HepG2 (cell line): ENCODE measurements at regions not wholly inside any gene's neighbourhood (a gene's known extent, or its start where the extent isn't known, plus 50 kb on each side); places are given as distances from the start of the nearest gene placed in this dataset.

Source experiments
- ASH2L ChIP-seq: fragments of 300-600, 200-600 bp; sonication (generic); IDR thresholded peaks from 2 replicates; pipeline ENCODE4 v1.7.0; 2017; ENCODE audit warnings: low read depth, mild to moderate bottlenecking, moderate library complexity, mixed read lengths, low read length; ENCODE audit not compliant: insufficient read length
- EZH2 ChIP-seq: conservative IDR thresholded peaks from 2 replicates; pipeline ENCODE4 v1.6.1; 2012; ENCODE audit warnings: mild to moderate bottlenecking, low read depth, low read length, moderate library complexity
- FOXM1 ChIP-seq: sonication (generic); formaldehyde crosslinking; IDR thresholded peaks from 2 replicates; pipeline ENCODE4 v1.5.0; 2020; ENCODE audit warnings: missing genetic modification reagents
- IRF2 ChIP-seq: IDR thresholded peaks from 2 replicates; pipeline ENCODE4 v1.6.1; 2018; ENCODE audit warnings: missing genetic modification reagents, missing compliant biosample characterization
- KDM1A ChIP-seq: IDR thresholded peaks from 2 replicates; pipeline ENCODE4 v1.6.1; 2016; ENCODE audit warnings: missing compliant biosample characterization
- NR2C2 ChIP-seq: sonication (generic); formaldehyde crosslinking; IDR thresholded peaks from 2 replicates; pipeline ENCODE4 v1.4.0; 2020; ENCODE audit warnings: missing genetic modification reagents, mild to moderate bottlenecking, moderate library complexity, borderline replicate concordance
- POLR2A ChIP-seq, 2 experiments: IDR thresholded peaks; 2 replicates each; pipeline ENCODE4 v1.6.1; 2011; ENCODE audit warnings: low read depth in 2 of 2, low read length in 2 of 2, mild to moderate bottlenecking in 1 of 2, moderate library complexity in 1 of 2; ENCODE audit not compliant: insufficient read depth in 1 of 2
- SP1 ChIP-seq, 2 experiments: fragments of 450-650 bp in 1 of 2; sonication (generic) in 1 of 2; formaldehyde crosslinking in 1 of 2; IDR thresholded peaks; 2 replicates each; pipeline versions ENCODE4 v1.4.0 to v1.6.1; 2016 to 2020; ENCODE audit warnings: missing genetic modification reagents in 1 of 2
- SP4 ChIP-seq: sonication (generic); formaldehyde crosslinking; IDR thresholded peaks from 2 replicates; pipeline ENCODE4 v1.8.1; 2023; ENCODE audit warnings: mild to moderate bottlenecking, missing genetic modification reagents
- ZBTB7B ChIP-seq: sonication (generic); formaldehyde crosslinking; IDR thresholded peaks from 2 replicates; pipeline ENCODE4 v1.4.0; 2020; ENCODE audit warnings: missing genetic modification reagents
- TF ChIP-seq, protein P1 (sequence below): sonication (generic); formaldehyde crosslinking; IDR thresholded peaks from 2 replicates; pipeline ENCODE4 v1.8.0; 2022; ENCODE audit warnings: missing genetic modification reagents, mild to moderate bottlenecking, moderate library complexity, borderline replicate concordance
- TF ChIP-seq, protein P2 (sequence below): sonication (generic); formaldehyde crosslinking; IDR thresholded peaks from 2 replicates; pipeline ENCODE4 v1.8.0; 2022; ENCODE audit warnings: missing genetic modification reagents, mild to moderate bottlenecking, inconsistent platforms, borderline replicate concordance
- TF ChIP-seq, protein P3 (sequence below): sonication (generic); formaldehyde crosslinking; IDR thresholded peaks from 2 replicates; pipeline ENCODE4 v1.5.0; 2020; ENCODE audit warnings: mild to moderate bottlenecking, missing genetic modification reagents, moderate library complexity

DNA sequence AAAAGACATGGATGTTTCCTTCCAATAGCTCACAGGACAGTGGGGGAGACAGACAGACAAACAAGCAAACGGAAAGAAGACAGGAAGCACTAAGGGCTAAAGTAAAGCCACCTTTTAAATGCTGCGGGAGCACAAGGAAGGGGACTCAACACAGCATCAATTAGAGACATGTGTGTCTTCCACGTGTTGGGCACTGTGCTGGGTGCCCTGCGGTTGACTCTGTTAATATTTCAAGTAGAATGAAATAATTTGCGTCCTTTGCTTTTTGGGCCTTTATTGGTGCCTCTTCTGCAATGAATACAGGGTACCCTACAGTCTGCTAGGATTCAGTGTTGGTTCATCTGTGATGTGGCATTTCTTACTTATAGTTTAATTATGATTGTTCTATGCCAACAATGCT, 90.9 kb upstream of the CPM start:
- no peak for TF ChIP-seq KDM1A
- no peak for TF ChIP-seq EZH2
- TF ChIP-seq, protein P1, sequence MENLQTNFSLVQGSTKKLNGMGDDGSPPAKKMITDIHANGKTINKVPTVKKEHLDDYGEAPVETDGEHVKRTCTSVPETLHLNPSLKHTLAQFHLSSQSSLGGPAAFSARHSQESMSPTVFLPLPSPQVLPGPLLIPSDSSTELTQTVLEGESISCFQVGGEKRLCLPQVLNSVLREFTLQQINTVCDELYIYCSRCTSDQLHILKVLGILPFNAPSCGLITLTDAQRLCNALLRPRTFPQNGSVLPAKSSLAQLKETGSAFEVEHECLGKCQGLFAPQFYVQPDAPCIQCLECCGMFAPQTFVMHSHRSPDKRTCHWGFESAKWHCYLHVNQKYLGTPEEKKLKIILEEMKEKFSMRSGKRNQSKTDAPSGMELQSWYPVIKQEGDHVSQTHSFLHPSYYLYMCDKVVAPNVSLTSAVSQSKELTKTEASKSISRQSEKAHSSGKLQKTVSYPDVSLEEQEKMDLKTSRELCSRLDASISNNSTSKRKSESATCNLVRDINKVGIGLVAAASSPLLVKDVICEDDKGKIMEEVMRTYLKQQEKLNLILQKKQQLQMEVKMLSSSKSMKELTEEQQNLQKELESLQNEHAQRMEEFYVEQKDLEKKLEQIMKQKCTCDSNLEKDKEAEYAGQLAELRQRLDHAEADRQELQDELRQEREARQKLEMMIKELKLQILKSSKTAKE (CRISPR knock-in tag), result no peak
- no peak for TF ChIP-seq FOXM1 (CRISPR knock-in tag)
- TF ChIP-seq POLR2A (IDR thresholded peaks at IDR 0.05; ENCODE audit: insufficient read depth in 1 of 2, low read depth in 2 of 2, low read length in 2 of 2), result no peak
- TF ChIP-seq, protein P2, sequence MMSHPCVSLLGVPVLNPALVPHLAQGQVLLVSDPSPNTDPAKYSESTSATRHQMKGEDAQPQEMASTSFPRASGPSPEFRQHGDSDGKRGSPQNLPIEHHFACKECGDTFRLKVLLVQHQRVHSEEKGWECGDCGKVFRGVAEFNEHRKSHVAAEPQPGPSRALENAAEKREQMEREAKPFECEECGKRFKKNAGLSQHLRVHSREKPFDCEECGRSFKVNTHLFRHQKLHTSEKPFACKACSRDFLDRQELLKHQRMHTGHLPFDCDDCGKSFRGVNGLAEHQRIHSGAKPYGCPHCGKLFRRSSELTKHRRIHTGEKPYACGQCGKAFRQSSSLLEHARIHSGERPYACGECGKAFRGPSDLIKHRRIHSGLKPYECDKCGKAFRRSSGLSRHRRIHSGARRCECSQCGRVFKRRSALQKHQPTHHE (CRISPR knock-in tag), result no peak
- no peak for TF ChIP-seq SP1 (IDR thresholded peaks at IDR 0.05)
- TF ChIP-seq SP1 (CRISPR knock-in tag; IDR thresholded peaks at IDR 0.05), result no peak
- no peak for TF ChIP-seq NR2C2 (CRISPR knock-in tag)
- TF ChIP-seq ZBTB7B, result no peak
- TF ChIP-seq SP4 (CRISPR knock-in tag), result no peak
- TF ChIP-seq IRF2 (CRISPR knock-in tag), result no peak
- no peak for TF ChIP-seq ASH2L
- TF ChIP-seq, protein P3, sequence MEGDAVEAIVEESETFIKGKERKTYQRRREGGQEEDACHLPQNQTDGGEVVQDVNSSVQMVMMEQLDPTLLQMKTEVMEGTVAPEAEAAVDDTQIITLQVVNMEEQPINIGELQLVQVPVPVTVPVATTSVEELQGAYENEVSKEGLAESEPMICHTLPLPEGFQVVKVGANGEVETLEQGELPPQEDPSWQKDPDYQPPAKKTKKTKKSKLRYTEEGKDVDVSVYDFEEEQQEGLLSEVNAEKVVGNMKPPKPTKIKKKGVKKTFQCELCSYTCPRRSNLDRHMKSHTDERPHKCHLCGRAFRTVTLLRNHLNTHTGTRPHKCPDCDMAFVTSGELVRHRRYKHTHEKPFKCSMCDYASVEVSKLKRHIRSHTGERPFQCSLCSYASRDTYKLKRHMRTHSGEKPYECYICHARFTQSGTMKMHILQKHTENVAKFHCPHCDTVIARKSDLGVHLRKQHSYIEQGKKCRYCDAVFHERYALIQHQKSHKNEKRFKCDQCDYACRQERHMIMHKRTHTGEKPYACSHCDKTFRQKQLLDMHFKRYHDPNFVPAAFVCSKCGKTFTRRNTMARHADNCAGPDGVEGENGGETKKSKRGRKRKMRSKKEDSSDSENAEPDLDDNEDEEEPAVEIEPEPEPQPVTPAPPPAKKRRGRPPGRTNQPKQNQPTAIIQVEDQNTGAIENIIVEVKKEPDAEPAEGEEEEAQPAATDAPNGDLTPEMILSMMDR (CRISPR knock-in tag), result no peak
